ENCODE measurements at regions not wholly inside any gene's neighbourhood (a gene's known extent, or its start where the extent isn't known, plus 50 kb on each side); places are given as distances from the start of the nearest gene placed in this dataset.

DNA sequence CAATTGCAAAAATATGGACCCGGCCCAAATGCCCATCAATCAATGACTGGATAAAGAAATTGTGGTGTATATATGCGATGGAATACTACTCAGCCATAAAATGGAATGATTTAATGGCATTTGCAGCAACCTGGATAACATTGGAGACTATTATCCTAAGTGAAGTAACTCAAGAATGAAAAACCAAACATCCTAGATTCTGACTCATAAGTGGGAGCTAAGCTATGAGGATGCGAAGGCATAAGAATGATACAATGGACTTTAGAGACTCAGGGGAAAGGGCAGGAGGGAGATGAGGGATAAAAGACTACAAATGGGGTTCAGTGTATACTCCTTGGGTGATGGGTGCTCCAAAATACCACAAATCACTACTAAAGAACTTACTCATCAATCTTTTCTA is 247.6 kb upstream of the FBXL7 start:
- no peak for ATAC-seq
- Histone ChIP-seq H3K36me3 (no peaks in the 10 kb centered on the region), H3K27me3 (no peaks in the 10 kb centered on the region), H3K4me3 (no peak overlapping the region), H3K27ac (no peak overlapping the region), H3K9me3 (no peaks in the 10 kb centered on the region), H3K4me1 (no peaks in the 10 kb centered on the region)
- intact Hi-C loops (cut with DNase I; ENCODE audit: low total_unique reads) (no loop called here), in situ Hi-C loops (cut with MboI; ENCODE audit: low sequenced_read_pairs in 4 of 4) (no loop called here)
- no peak for TF ChIP-seq POLR2A (IDR thresholded peaks at IDR 0.05)
- TF ChIP-seq, protein P1, sequence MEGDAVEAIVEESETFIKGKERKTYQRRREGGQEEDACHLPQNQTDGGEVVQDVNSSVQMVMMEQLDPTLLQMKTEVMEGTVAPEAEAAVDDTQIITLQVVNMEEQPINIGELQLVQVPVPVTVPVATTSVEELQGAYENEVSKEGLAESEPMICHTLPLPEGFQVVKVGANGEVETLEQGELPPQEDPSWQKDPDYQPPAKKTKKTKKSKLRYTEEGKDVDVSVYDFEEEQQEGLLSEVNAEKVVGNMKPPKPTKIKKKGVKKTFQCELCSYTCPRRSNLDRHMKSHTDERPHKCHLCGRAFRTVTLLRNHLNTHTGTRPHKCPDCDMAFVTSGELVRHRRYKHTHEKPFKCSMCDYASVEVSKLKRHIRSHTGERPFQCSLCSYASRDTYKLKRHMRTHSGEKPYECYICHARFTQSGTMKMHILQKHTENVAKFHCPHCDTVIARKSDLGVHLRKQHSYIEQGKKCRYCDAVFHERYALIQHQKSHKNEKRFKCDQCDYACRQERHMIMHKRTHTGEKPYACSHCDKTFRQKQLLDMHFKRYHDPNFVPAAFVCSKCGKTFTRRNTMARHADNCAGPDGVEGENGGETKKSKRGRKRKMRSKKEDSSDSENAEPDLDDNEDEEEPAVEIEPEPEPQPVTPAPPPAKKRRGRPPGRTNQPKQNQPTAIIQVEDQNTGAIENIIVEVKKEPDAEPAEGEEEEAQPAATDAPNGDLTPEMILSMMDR (IDR thresholded peaks at IDR 0.05 in 4 of 5, conservative IDR thresholded peaks at IDR 0.05 in 1 of 5) = no peak
- DNase-seq = no peak

DNA sequence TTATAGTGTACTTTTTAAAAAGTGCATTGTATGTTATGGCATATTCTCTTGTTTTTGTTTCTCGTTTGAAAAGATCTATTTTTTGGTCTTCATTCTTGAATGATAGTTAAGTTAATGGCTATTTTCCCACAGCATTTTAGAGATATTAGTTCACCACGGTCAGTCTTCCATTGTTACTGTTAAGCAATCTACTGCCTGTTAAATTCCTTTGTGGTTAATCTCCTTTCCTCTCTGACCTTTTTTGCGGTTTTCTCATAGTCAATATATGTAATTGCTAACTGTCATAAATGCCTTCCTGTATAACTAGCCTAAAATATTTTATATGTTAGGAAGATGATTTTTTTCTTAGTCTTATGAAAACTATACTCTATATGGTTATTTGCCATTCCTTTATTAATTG is 250.8 kb upstream of the FBXL7 start:
- in situ Hi-C loops (cut with MboI; ENCODE audit: low sequenced_read_pairs in 4 of 4) (no loop called here), intact Hi-C loops (cut with DNase I; ENCODE audit: low total_unique reads) (no loop called here)
- TF ChIP-seq POLR2A (IDR thresholded peaks at IDR 0.05) = no peak
- TF ChIP-seq, protein P1 (IDR thresholded peaks at IDR 0.05 in 4 of 5, conservative IDR thresholded peaks at IDR 0.05 in 1 of 5) = no peak
- Histone ChIP-seq H3K4me3 (no peak overlapping the region), H3K9me3 (peaks cover 0 to 5% (median 0%) of the 10 kb centered on the region in 3 donors), H3K4me1 (no peaks in the 10 kb centered on the region), H3K27ac (no peak overlapping the region), H3K36me3 (no peaks in the 10 kb centered on the region), H3K27me3 (no peaks in the 10 kb centered on the region)
- ATAC-seq = no peak
- no peak for DNase-seq

DNA sequence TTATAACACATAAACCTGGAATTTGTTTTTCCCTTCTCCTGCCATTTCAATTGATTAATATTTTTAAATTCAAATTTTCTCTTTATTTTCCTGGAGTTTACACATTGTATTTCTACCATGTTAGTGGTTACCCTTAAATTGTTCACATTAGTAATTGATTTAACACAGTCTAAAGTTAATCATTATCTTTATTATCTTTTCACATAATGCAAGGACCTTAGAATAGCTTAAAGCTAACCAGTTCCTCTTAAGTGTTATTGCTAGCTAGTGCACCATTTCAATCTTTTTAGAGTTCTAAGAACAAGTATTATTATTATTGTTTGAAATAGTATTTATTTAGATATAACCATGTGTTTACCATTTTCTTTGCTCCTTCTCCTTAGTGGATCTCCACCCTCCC is 251.2 kb upstream of the FBXL7 start:
- in situ Hi-C loops (cut with MboI; ENCODE audit: low sequenced_read_pairs in 4 of 4) (no loop called here), intact Hi-C loops (cut with DNase I; ENCODE audit: low total_unique reads) (no loop called here)
- TF ChIP-seq, protein P1 (IDR thresholded peaks at IDR 0.05 in 4 of 5, conservative IDR thresholded peaks at IDR 0.05 in 1 of 5) = no peak
- TF ChIP-seq POLR2A (IDR thresholded peaks at IDR 0.05) = no peak
- Histone ChIP-seq H3K27ac (no peak overlapping the region), H3K36me3 (no peaks in the 10 kb centered on the region), H3K27me3 (no peaks in the 10 kb centered on the region), H3K4me1 (no peaks in the 10 kb centered on the region), H3K9me3 (peaks cover 0 to 5% (median 0%) of the 10 kb centered on the region in 3 donors), H3K4me3 (no peak overlapping the region)
- no peak for DNase-seq
- no peak for ATAC-seq

DNA sequence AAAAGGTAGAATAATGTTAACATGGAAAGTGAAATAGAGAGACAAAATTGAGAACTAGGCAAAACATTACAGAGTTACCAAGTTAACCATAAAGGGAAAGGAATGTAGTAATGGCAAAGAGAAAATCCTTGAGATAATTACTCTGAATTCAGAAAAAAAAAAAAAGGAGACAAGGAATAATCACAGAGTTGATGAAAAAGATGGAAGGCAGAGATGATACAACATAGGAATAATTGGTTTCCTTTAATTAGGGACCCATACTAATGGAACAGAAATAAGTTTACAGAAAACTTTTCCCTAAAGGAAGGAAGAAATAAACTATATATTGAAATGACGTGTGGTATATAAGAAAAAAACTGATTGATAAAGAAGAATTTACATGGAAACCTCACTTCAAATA is 254.1 kb upstream of the FBXL7 start:
- H3K9me3 ChIP-seq = peaks cover 0 to 5% (median 0%) of the 10 kb centered on the region in 3 donors
- H3K4me1 ChIP-seq = no peaks in the 10 kb centered on the region
- no peaks in the 10 kb centered on the region for H3K27me3 ChIP-seq
- no peaks in the 10 kb centered on the region for H3K36me3 ChIP-seq
- ATAC-seq = no peak
- in situ Hi-C loops (cut with MboI; ENCODE audit: low sequenced_read_pairs in 4 of 4) = no loop called here
- no peak for TF ChIP-seq POLR2A (IDR thresholded peaks at IDR 0.05)
- no peak overlapping the region for H3K27ac ChIP-seq
- no peak for DNase-seq
- no peak overlapping the region for H3K4me3 ChIP-seq
- intact Hi-C loops (cut with DNase I; ENCODE audit: low total_unique reads) = no loop called here

DNA sequence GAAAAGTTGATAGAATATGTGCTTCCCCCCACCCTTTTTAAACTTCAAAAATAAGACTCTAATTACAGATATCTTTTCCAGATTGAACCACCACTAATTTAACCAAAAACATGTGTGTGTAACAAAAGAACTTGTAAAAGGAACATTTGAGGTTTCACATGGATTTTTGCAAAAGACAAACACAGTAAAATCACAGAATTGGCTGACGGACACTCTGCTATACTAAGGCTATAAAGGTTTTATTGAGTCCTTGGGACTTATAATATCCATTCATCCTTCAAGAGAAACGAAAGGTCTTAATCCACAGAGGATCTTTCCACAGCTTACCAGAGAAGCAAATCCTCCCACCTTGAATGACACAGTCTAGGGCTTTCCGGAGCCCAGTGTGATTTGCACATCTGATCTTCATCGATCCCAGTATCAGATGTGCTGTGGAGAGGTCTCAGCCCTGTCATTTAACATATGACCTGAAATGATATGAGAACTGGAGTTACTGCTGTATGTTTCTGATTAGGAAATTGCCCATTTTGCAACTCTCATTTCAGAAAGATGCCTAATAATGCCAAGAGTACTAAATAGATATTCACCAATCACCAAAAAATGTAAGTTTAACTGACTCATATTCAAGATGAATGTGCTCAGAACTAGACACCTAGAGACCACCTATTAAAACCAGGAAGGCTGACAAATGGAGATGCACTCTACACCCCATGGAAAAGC is 256.5 kb upstream of the FBXL7 start:
- Histone ChIP-seq H3K27me3 (no peaks in the 10 kb centered on the region), H3K4me3 (no peak overlapping the region), H3K27ac (no peak overlapping the region), H3K4me1 (no peaks in the 10 kb centered on the region), H3K36me3 (no peaks in the 10 kb centered on the region), H3K9me3 (peaks cover 0 to 5% (median 0%) of the 10 kb centered on the region in 3 donors)
- DNase-seq (no peak), ATAC-seq (no peak)
- TF ChIP-seq, protein P1 (IDR thresholded peaks at IDR 0.05 in 4 of 5, conservative IDR thresholded peaks at IDR 0.05 in 1 of 5) = no peak
- no peak for TF ChIP-seq POLR2A (IDR thresholded peaks at IDR 0.05)
- intact Hi-C loops (cut with DNase I; ENCODE audit: low total_unique reads) (no loop called here), in situ Hi-C loops (cut with MboI; ENCODE audit: low sequenced_read_pairs in 4 of 4) (no loop called here)
